Vagina (tissue), 2 donors: ENCODE measurements at regions not wholly inside any gene's neighbourhood (a gene's known extent, or its start where the extent isn't known, plus 50 kb on each side); places are given as distances from the start of the nearest gene placed in this dataset.
"Not testable (repeated sequence)": the region's sequence is repeated elsewhere in the genome, so short reads cannot be mapped to it uniquely, and the experiment has no call there.

ENCODE experiments used
- DNase-seq, 2 donors: peaks; one replicate each; pipeline ENCODE4 v3.0.0-alpha.2; 2017; ENCODE audit errors: extremely low spot score in 2 of 2
- H3K27ac ChIP-seq: fragments of 200-600 bp; sonication (generic); one replicate; pipeline ENCODE4 v1.5.1; 2019
- H3K27me3 ChIP-seq: fragments of 200-600 bp; sonication (generic); one replicate; pipeline ENCODE4 v1.5.1; 2019
- H3K36me3 ChIP-seq, 2 donors: fragments of 200-600 bp; sonication (generic); one replicate each; pipeline ENCODE4 v1.5.1; 2017 to 2019
- H3K4me1 ChIP-seq: fragments of 200-600 bp; sonication (generic); one replicate; pipeline ENCODE4 v1.5.1; 2019
- H3K4me3 ChIP-seq, 2 donors: fragments of 200-600 bp; sonication (generic); 1 replicate in 1 of 2; 2 replicates in 1 of 2; pipeline ENCODE4 v1.5.1; 2016 to 2019
- H3K9me3 ChIP-seq: fragments of 200-600 bp; sonication (generic); one replicate; pipeline ENCODE4 v1.5.1; 2019
- POLR2A ChIP-seq, 2 donors: fragments of 450-650 bp; IDR thresholded peaks; one replicate each; pipeline ENCODE4 v1.6.1; 2017; ENCODE audit warnings: antibody characterized with exemption in 2 of 2, mild to moderate bottlenecking in 2 of 2, moderate library complexity in 2 of 2
- POLR2AphosphoS5 ChIP-seq, 2 donors: sonication (generic); formaldehyde crosslinking; IDR thresholded peaks; one replicate each; pipeline ENCODE4 v1.9.0; 2017; ENCODE audit warnings: antibody characterized with exemption in 2 of 2, mild to moderate bottlenecking in 2 of 2, low read depth in 1 of 2; ENCODE audit not compliant: insufficient read depth in 1 of 2
- intact Hi-C: fragments of 100-400 bp; cut with DNase I; formaldehyde crosslinking; loops from one replicate; pipeline ENCODE4 v1.15.1; 2023
- TF ChIP-seq, protein P1 (sequence below), 3 experiments: fragments of 450-650 bp in 2 of 3; fragments of 200-600 bp in 1 of 3; sonication (generic) in 1 of 3; IDR thresholded peaks; one replicate each; pipeline ENCODE4 v1.5.1; 2017 to 2019; ENCODE audit warnings: antibody characterized with exemption in 3 of 3, mild to moderate bottlenecking in 2 of 3, moderate library complexity in 2 of 3

GRCh38 chr14:26655128-26655527, 57.3 kb upstream of the NOVA1 start:
- intact Hi-C loops = no loop called here
- Histone ChIP-seq H3K4me3 (no peak overlapping the region), H3K27ac (no peak overlapping the region), H3K4me1 (no peaks in the 10 kb centered on the region), H3K27me3 (no peaks in the 10 kb centered on the region), H3K9me3 (no peaks in the 10 kb centered on the region), H3K36me3 (no peaks in the 10 kb centered on the region)
- no peak for DNase-seq
- TF ChIP-seq, protein P1, sequence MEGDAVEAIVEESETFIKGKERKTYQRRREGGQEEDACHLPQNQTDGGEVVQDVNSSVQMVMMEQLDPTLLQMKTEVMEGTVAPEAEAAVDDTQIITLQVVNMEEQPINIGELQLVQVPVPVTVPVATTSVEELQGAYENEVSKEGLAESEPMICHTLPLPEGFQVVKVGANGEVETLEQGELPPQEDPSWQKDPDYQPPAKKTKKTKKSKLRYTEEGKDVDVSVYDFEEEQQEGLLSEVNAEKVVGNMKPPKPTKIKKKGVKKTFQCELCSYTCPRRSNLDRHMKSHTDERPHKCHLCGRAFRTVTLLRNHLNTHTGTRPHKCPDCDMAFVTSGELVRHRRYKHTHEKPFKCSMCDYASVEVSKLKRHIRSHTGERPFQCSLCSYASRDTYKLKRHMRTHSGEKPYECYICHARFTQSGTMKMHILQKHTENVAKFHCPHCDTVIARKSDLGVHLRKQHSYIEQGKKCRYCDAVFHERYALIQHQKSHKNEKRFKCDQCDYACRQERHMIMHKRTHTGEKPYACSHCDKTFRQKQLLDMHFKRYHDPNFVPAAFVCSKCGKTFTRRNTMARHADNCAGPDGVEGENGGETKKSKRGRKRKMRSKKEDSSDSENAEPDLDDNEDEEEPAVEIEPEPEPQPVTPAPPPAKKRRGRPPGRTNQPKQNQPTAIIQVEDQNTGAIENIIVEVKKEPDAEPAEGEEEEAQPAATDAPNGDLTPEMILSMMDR (IDR thresholded peaks at IDR 0.05) = no peak
- no peak for TF ChIP-seq POLR2A (IDR thresholded peaks at IDR 0.05)
- TF ChIP-seq POLR2AphosphoS5 (IDR thresholded peaks at IDR 0.05; ENCODE audit: insufficient read depth in 1 of 2, low read depth in 1 of 2) = no peak

DNA sequence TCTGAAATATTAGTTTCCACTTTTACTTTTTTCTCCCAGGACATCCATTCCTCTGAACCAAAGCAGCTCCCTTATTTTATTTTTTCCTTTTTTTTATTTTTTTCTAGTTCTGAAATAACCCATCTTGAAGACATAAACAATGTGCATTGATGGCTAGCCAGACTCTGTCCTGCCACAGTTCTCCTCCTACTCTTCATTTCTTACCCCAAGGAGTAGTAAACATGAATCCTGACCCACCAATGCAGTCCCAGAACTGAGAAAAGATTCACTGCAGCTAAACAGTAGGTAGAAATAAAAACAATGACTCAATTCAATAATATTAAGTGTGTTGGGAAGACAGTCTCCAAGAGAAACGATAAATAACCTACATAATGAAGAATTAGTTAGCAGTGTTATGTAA, 65.7 kb upstream of the NOVA1 start:
- Histone ChIP-seq H3K27ac (no peak overlapping the region), H3K9me3 (no peaks in the 10 kb centered on the region), H3K36me3 (no peaks in the 10 kb centered on the region), H3K4me3 (no peak overlapping the region), H3K4me1 (no peaks in the 10 kb centered on the region), H3K27me3 (no peaks in the 10 kb centered on the region)
- TF ChIP-seq, protein P1 (IDR thresholded peaks at IDR 0.05) = no peak
- TF ChIP-seq POLR2A (IDR thresholded peaks at IDR 0.05) (no peak), POLR2AphosphoS5 (IDR thresholded peaks at IDR 0.05; ENCODE audit: insufficient read depth in 1 of 2, low read depth in 1 of 2) (no peak)
- DNase-seq = no peak
- intact Hi-C loops = no loop called here

DNA sequence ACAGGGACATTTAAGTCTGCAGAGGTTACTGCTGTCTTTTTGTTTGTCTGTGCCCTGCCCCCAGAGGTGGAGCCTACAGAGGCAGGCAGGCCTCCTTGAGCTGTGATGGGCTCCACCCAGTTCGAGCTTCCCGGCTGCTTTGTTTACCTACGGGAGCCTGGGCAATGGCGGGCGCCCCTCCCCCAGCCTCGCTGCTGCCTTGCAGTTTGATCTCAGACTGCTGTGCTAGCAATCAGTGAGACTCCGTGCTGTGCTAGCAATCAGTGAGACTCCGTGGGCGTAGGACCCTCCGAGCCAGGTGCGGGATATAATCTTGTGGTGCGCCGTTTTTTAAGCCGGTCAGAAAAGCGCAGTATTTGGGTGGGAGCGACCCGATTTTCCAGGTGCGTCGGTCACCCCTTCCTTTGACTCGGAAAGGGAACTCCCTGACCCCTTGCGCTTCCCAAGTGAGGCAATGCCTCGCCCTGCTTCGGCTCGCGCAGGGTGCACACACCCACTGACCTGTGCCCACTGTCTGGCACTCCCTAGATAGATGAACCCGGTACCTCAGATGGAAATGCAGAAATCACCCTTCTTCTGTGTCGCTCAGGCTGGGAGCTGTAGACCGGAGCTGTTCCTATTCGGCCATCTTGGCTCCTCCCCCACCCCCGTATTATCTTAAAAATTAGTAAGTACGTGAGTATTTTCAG, 81.0 kb upstream of the NOVA1 start:
- intact Hi-C loops, H3K4me3 ChIP-seq, H3K4me1 ChIP-seq, H3K9me3 ChIP-seq, DNase-seq, H3K27ac ChIP-seq, H3K36me3 ChIP-seq, H3K27me3 ChIP-seq: not testable (repeated sequence)

DNA sequence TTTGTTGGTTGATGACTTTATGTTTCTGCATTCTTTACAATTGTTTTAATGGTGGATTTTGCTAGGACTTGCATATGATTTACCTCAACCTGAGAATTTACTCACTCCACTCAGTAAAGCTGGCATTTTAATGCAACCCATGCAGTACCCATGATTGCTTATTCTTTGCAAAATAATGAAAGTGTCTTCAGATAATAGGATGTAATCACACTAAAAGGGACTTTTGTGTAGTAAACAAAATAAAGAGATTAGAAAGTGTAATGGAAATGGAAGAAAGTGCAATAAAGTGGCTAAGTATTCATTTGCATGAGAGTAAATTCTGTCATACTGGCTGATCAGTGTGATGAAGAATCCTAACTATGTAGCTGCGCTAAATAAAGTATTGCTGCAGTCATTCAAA, 87.6 kb upstream of the NOVA1 start:
- H3K9me3 ChIP-seq = no peaks in the 10 kb centered on the region
- TF ChIP-seq POLR2A (IDR thresholded peaks at IDR 0.05) = no peak
- no peak for TF ChIP-seq POLR2AphosphoS5 (IDR thresholded peaks at IDR 0.05; ENCODE audit: insufficient read depth in 1 of 2, low read depth in 1 of 2)
- TF ChIP-seq, protein P1 (IDR thresholded peaks at IDR 0.05) = no peak
- no peaks in the 10 kb centered on the region for H3K27me3 ChIP-seq
- intact Hi-C loops = no loop called here
- no peak overlapping the region for H3K4me3 ChIP-seq
- no peaks in the 10 kb centered on the region for H3K36me3 ChIP-seq
- H3K27ac ChIP-seq = no peak overlapping the region
- DNase-seq = no peak
- no peaks in the 10 kb centered on the region for H3K4me1 ChIP-seq

DNA sequence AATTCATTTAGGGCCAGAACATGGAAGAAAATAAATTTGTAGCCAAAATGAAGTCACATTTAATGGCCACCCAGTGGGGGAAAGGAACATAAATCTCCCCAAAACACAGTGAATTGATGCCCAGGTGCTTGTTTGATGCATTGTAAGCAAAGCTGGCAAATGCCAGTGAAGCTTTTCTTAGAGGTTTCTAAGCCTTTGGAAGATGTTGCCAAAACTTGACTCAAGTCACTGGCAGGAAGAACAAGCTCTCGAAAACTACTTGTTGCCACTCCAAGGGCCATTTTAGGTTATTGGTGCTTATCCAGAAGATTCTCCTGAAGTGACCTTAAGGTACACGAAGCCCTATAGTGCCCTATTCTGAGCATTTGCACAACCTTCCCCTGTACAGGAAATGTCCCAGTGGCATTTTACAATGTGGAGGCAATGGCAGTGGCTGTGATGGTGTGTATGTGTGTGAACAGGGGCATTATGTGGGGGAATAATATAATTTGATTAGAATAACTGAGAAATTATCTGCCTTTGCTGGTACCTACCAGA, 89.5 kb upstream of the NOVA1 start:
- H3K36me3 ChIP-seq = no peaks in the 10 kb centered on the region
- DNase-seq = no peak
- no peaks in the 10 kb centered on the region for H3K4me1 ChIP-seq
- no peak for TF ChIP-seq POLR2AphosphoS5 (IDR thresholded peaks at IDR 0.05; ENCODE audit: insufficient read depth in 1 of 2, low read depth in 1 of 2)
- TF ChIP-seq, protein P1 (IDR thresholded peaks at IDR 0.05) = no peak
- no peak for TF ChIP-seq POLR2A (IDR thresholded peaks at IDR 0.05)
- H3K27ac ChIP-seq = no peak overlapping the region
- no peaks in the 10 kb centered on the region for H3K27me3 ChIP-seq
- no peaks in the 10 kb centered on the region for H3K9me3 ChIP-seq
- intact Hi-C loops = no loop called here
- no peak overlapping the region for H3K4me3 ChIP-seq
